ENCODE measurements at regions not wholly inside any gene's neighbourhood (a gene's known extent, or its start where the extent isn't known, plus 50 kb on each side); places are given as distances from the start of the nearest gene placed in this dataset.

DNA sequence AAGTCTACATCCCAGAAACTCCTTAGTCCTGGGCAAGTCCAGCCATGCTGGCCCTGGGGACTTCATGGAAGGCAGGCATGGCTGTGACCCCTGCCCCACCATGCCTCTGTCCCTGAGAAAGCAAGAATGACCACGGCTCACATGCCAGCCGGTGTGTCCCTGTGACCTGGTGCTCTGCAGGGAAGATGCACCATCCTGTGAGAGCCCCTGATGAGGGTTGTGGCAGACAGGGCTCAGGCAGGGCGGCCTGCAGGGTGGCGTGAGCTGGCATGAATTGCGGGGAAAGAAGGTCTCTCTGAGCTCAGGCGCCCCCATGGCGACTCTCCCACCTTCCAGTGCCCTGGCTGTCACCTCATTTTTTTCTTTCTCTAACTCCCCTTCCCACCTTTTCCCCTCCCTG, 260.3 kb downstream of the RBFOX3 start:
- no peak overlapping the region for H2AFZ ChIP-seq (ENCODE audit: low read depth, low read length, poor library complexity, severe bottlenecking)
- BruUV-seq (replicated peaks): no TSS peak
- H4K20me1 ChIP-seq (ENCODE audit: insufficient read depth): no peaks in the 10 kb centered on the region
- TF ChIP-seq SP1 (IDR thresholded peaks at IDR 0.05; ENCODE audit: low read depth) (no peak), POLR2AphosphoS5 (IDR thresholded peaks at IDR 0.05; ENCODE audit: low read depth, low read length) (no peak), ZFX (IDR thresholded peaks at IDR 0.05) (no peak), POLR2A (IDR thresholded peaks at IDR 0.05; ENCODE audit: borderline replicate concordance, extremely low read depth, insufficient read depth, insufficient read length) (no peak), RAD21 (IDR thresholded peaks at IDR 0.05; ENCODE audit: low read depth) (no peak), CEBPB (IDR thresholded peaks at IDR 0.05; ENCODE audit: low read depth) (no peak), CBX3 (IDR thresholded peaks at IDR 0.05; ENCODE audit: low read depth) (no peak), FOSL1 (IDR thresholded peaks at IDR 0.05; ENCODE audit: low read depth) (no peak), TCF7L2 (IDR thresholded peaks at IDR 0.05; ENCODE audit: borderline replicate concordance, extremely low read depth, insufficient read depth, insufficient read length) (no peak), EZH2 (IDR thresholded peaks at IDR 0.05) (no peak)
- TF ChIP-seq, protein P1, sequence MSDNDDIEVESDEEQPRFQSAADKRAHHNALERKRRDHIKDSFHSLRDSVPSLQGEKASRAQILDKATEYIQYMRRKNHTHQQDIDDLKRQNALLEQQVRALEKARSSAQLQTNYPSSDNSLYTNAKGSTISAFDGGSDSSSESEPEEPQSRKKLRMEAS (IDR thresholded peaks at IDR 0.05): no peak
- TF ChIP-seq, protein P2, sequence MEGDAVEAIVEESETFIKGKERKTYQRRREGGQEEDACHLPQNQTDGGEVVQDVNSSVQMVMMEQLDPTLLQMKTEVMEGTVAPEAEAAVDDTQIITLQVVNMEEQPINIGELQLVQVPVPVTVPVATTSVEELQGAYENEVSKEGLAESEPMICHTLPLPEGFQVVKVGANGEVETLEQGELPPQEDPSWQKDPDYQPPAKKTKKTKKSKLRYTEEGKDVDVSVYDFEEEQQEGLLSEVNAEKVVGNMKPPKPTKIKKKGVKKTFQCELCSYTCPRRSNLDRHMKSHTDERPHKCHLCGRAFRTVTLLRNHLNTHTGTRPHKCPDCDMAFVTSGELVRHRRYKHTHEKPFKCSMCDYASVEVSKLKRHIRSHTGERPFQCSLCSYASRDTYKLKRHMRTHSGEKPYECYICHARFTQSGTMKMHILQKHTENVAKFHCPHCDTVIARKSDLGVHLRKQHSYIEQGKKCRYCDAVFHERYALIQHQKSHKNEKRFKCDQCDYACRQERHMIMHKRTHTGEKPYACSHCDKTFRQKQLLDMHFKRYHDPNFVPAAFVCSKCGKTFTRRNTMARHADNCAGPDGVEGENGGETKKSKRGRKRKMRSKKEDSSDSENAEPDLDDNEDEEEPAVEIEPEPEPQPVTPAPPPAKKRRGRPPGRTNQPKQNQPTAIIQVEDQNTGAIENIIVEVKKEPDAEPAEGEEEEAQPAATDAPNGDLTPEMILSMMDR (IDR thresholded peaks at IDR 0.05 in 2 of 3, conservative IDR thresholded peaks at IDR 0.05 in 1 of 3; ENCODE audit: borderline replicate concordance in 1 of 3, insufficient read depth in 1 of 3, low read depth in 2 of 3, low read length in 2 of 3): no peak
- TF ChIP-seq, protein P3, sequence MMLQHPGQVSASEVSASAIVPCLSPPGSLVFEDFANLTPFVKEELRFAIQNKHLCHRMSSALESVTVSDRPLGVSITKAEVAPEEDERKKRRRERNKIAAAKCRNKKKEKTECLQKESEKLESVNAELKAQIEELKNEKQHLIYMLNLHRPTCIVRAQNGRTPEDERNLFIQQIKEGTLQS (IDR thresholded peaks at IDR 0.05): no peak
- H3K9ac ChIP-seq (ENCODE audit: low read length): no peak overlapping the region
- ChIA-PET POLR2A (no interaction called here), RAD21 (ENCODE audit: low non-redundant PET in 1 of 2, low total read pairs in 2 of 2, uncharacterized antibody in 2 of 2, unreplicated experiment in 2 of 2) (no interaction called here), CTCF (no interaction called here)
- no peaks in the 10 kb centered on the region for H3K79me2 ChIP-seq (ENCODE audit: insufficient read depth, low read length)
- no peak overlapping the region for H3K4me3 ChIP-seq (replicated peaks in 1 of 2; ENCODE audit: low read depth in 1 of 2, low read length in 2 of 2)
- H3K4me1 ChIP-seq (ENCODE audit: control insufficient read depth in 1 of 2, insufficient read depth in 2 of 2, low read length in 2 of 2): no peaks in the 10 kb centered on the region
- H3K36me3 ChIP-seq (ENCODE audit: control insufficient read depth in 1 of 2, insufficient read depth in 2 of 2, low read length in 2 of 2): no peaks in the 10 kb centered on the region
- ATAC-seq (no peak), DNase-seq (ENCODE audit: low read depth, low spot score) (no peak)
- no peak overlapping the region for H3K27ac ChIP-seq (ENCODE audit: low read depth, low read length)
- H3K27me3 ChIP-seq (ENCODE audit: insufficient read depth, low read length): peaks cover 97% of the 10 kb centered on the region
- H3K4me2 ChIP-seq (ENCODE audit: low read length): no peak overlapping the region
- intact Hi-C loops (cut with micrococcal nuclease): no loop called here
- H3K9me2 ChIP-seq (ENCODE audit: insufficient read depth): no peaks in the 10 kb centered on the region
- peaks cover 0 to 6% of the 10 kb centered on the region in 2 experiments; a peak in 1 of 4 replicates for H3K9me3 ChIP-seq (ENCODE audit: control insufficient read depth in 1 of 2, insufficient read depth in 1 of 2, low read depth in 1 of 2, low read length in 2 of 2)
